Suprapubic skin (tissue), 4 donors: ENCODE measurements at regions not wholly inside any gene's neighbourhood (a gene's known extent, or its start where the extent isn't known, plus 50 kb on each side); places are given as distances from the start of the nearest gene placed in this dataset.

Experiments
- CTCF ChIP-seq, 2 donors: fragments of 200-600 bp in 1 of 2; fragments of 450-650 bp in 1 of 2; sonication (generic) in 1 of 2; IDR thresholded peaks; one replicate each; pipeline ENCODE4 v1.5.1; 2016 to 2019; ENCODE audit warnings: antibody characterized with exemption in 2 of 2, mild to moderate bottlenecking in 1 of 2, moderate library complexity in 1 of 2
- EP300 ChIP-seq: sonication (generic); formaldehyde crosslinking; IDR thresholded peaks from one replicate; pipeline ENCODE4 v1.6.1; 2017; ENCODE audit warnings: antibody characterized with exemption
- POLR2A ChIP-seq, 2 donors: fragments of 450-650 bp; IDR thresholded peaks; one replicate each; pipeline ENCODE4 v1.6.1; 2017; ENCODE audit warnings: antibody characterized with exemption in 2 of 2, mild to moderate bottlenecking in 2 of 2, moderate library complexity in 2 of 2
- POLR2AphosphoS5 ChIP-seq, 3 donors: sonication (generic); formaldehyde crosslinking; IDR thresholded peaks; one replicate each; pipeline ENCODE4 v1.6.1; 2017; ENCODE audit warnings: antibody characterized with exemption in 3 of 3

DNA sequence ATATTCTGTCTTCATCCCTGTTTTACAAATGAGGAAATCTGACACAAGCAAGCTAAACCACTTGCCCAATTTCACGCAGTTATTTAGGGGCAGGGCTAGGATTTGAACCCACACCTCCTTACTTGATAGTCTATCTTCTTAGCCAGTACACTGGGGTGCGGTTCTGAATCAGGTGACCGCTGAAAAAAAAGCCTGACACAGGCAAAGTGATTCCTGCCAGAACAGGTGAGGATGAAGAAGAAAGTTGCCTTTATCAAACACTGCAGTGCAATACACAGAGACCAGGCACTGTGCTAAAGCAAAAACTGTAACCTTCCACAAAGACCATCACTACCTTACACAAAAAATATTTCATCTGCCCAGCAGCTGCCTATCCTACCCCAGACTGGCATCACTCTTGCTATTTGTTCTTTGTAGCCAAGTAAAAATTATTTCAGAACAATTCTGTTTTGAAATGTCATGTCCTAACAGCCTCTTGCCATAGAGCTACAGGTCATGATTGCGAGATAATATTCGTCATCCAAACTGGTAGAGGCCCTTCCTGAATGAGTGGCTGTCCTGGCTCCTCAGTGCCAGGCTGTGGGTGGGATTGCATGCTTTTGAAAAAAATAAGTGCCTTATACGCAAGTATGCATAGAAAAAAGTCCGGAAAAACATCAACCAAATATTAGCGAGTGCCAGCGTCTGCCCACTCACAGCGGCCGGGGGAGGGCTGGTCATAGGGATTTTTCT is 142.3 kb upstream of the TPM1 start:
- TF ChIP-seq EP300 (no peak), CTCF (IDR thresholded peaks at IDR 0.05) (no peak), POLR2A (IDR thresholded peaks at IDR 0.05) (no peak), POLR2AphosphoS5 (IDR thresholded peaks at IDR 0.05) (no peak)
